Keratinocyte (primary cell): ENCODE measurements at regions not wholly inside any gene's neighbourhood (a gene's known extent, or its start where the extent isn't known, plus 50 kb on each side); places are given as distances from the start of the nearest gene placed in this dataset.

Experiments
- DNase-seq: peaks from one replicate; pipeline ENCODE4 v3.0.0-alpha.2; 2011; ENCODE audit warnings: low read depth, missing footprints, low spot score
- FAIRE-seq: peaks from 2 replicates; lab custom pipeline; 2011; peaks lifted over from hg19 to GRCh38; lab: Jason Lieb, UNC
- H2AFZ ChIP-seq: 2 replicates; pipeline ENCODE4 v1.6.0; 2012; ENCODE audit warnings: low read length, control low read depth, inconsistent platforms; ENCODE audit not compliant: control insufficient read depth
- H3K27ac ChIP-seq: 2 replicates; pipeline ENCODE4 v1.5.1; 2011; ENCODE audit warnings: low read length; ENCODE audit not compliant: control insufficient read depth, insufficient read depth
- H3K27me3 ChIP-seq: 3 replicates; pipeline ENCODE4 v1.6.0; 2011; ENCODE audit warnings: low read length; ENCODE audit not compliant: control insufficient read depth, insufficient read depth; ENCODE audit errors: extremely low read depth
- H3K36me3 ChIP-seq, 2 experiments: 2 replicates in 1 of 2; 3 replicates in 1 of 2; pipeline ENCODE4 v1.5.1; 2011; ENCODE audit warnings: low read length in 2 of 2, mild to moderate bottlenecking in 1 of 2; ENCODE audit not compliant: control insufficient read depth in 2 of 2, insufficient read depth in 2 of 2; ENCODE audit errors: extremely low read depth in 1 of 2
- H3K4me1 ChIP-seq: 3 replicates; pipeline ENCODE4 v1.5.1; 2011; ENCODE audit warnings: low read length; ENCODE audit not compliant: control insufficient read depth, insufficient read depth; ENCODE audit errors: extremely low read depth
- H3K4me2 ChIP-seq: 3 replicates; pipeline ENCODE4 v1.6.0; 2011; ENCODE audit warnings: low read depth, low read length; ENCODE audit not compliant: control insufficient read depth, insufficient read depth; ENCODE audit errors: extremely low read depth
- H3K4me3 ChIP-seq, 3 experiments: fragments of 200-600 bp in 1 of 3; sonication (generic) in 1 of 3; 2 replicates in 2 of 3; 3 replicates in 1 of 3; pipeline ENCODE4 v1.5.1; 2011 to 2016; ENCODE audit warnings: low read length in 3 of 3, mild to moderate bottlenecking in 3 of 3, control low read depth in 2 of 3, inconsistent platforms in 1 of 3, low read depth in 1 of 3, mixed read lengths in 1 of 3, mixed run types in 1 of 3, moderate library complexity in 1 of 3; ENCODE audit not compliant: control insufficient read depth in 2 of 3, insufficient read depth in 2 of 3; ENCODE audit errors: extremely low read depth in 1 of 3
- H3K79me2 ChIP-seq: 2 replicates; pipeline ENCODE4 v1.6.0; 2012; ENCODE audit warnings: low read length; ENCODE audit not compliant: control insufficient read depth, insufficient read depth
- H3K9ac ChIP-seq: 3 replicates; pipeline ENCODE4 v1.6.0; 2011; ENCODE audit warnings: low read length; ENCODE audit not compliant: control insufficient read depth, insufficient read depth; ENCODE audit errors: extremely low read depth
- H3K9me1 ChIP-seq: 3 replicates; pipeline ENCODE4 v1.6.0; 2011; ENCODE audit warnings: low read length; ENCODE audit not compliant: control insufficient read depth, insufficient read depth; ENCODE audit errors: extremely low read depth
- H3K9me3 ChIP-seq: 2 replicates; pipeline ENCODE4 v1.5.1; 2012; ENCODE audit warnings: low read depth, low read length; ENCODE audit not compliant: control insufficient read depth
- H4K20me1 ChIP-seq: 3 replicates; pipeline ENCODE4 v1.6.0; 2011; ENCODE audit warnings: low read length; ENCODE audit not compliant: control insufficient read depth, insufficient read depth; ENCODE audit errors: extremely low read depth
- CTCF ChIP-seq, 3 experiments: IDR thresholded peaks in 1 of 3; conservative IDR thresholded peaks in 1 of 3; optimal IDR thresholded peaks in 1 of 3; 2 replicates in 2 of 3; 3 replicates in 1 of 3; pipeline versions ENCODE3 to v1.5.1; 2011; ENCODE audit warnings: low read length in 3 of 3, mild to moderate bottlenecking in 3 of 3, moderate library complexity in 2 of 3, control low read depth in 1 of 3, inconsistent platforms in 1 of 3; ENCODE audit not compliant: insufficient read depth in 2 of 3; ENCODE audit errors: extremely low read depth in 1 of 3
- EZH2 ChIP-seq: IDR thresholded peaks from one replicate; pipeline ENCODE4 v1.6.1; 2012; ENCODE audit warnings: inconsistent platforms, mild to moderate bottlenecking, low read length, moderate library complexity
- dilution Hi-C: fragments of 300-500 bp; cut with MboI; formaldehyde crosslinking; loops from one replicate; pipeline ENCODE4 v1.7.0; 2020; ENCODE audit warnings: low sequenced_read_pairs; ENCODE audit not compliant: extremely low pct_ligation_motif_present

GRCh38 chr13:34108410-34108809, 290.5 kb downstream of the RFC3 start:
- H3K9me3 ChIP-seq = peaks cover 3% of the 10 kb centered on the region
- no peak overlapping the region for H3K27ac ChIP-seq
- TF ChIP-seq EZH2 (no peak), CTCF (optimal IDR thresholded peaks at IDR 0.05 in 1 of 3, IDR thresholded peaks at IDR 0.05 in 1 of 3, conservative IDR thresholded peaks at IDR 0.05 in 1 of 3; ENCODE audit: extremely low read depth in 1 of 3, insufficient read depth in 2 of 3, low read length in 3 of 3) (no peak)
- H3K36me3 ChIP-seq = no peaks in the 10 kb centered on the region
- dilution Hi-C loops = no loop called here
- FAIRE-seq (no peak), DNase-seq (no peak)
- no peaks in the 10 kb centered on the region for H4K20me1 ChIP-seq
- H3K9ac ChIP-seq = no peak overlapping the region
- H3K9me1 ChIP-seq = no peaks in the 10 kb centered on the region
- no peak overlapping the region for H3K4me2 ChIP-seq
- no peak overlapping the region for H2AFZ ChIP-seq
- no peaks in the 10 kb centered on the region for H3K27me3 ChIP-seq
- no peak overlapping the region for H3K4me3 ChIP-seq
- no peaks in the 10 kb centered on the region for H3K4me1 ChIP-seq
- H3K79me2 ChIP-seq = no peaks in the 10 kb centered on the region

- dilution Hi-C loops = no loop called here
- TF ChIP-seq EZH2 (no peak), CTCF (optimal IDR thresholded peaks at IDR 0.05 in 1 of 3, IDR thresholded peaks at IDR 0.05 in 1 of 3, conservative IDR thresholded peaks at IDR 0.05 in 1 of 3; ENCODE audit: extremely low read depth in 1 of 3, insufficient read depth in 2 of 3, low read length in 3 of 3) (no peak)
- no peak overlapping the region for H3K9ac ChIP-seq
- no peaks in the 10 kb centered on the region for H3K4me1 ChIP-seq
- H3K9me3 ChIP-seq = no peaks in the 10 kb centered on the region
- no peak for FAIRE-seq
- no peak overlapping the region for H3K27ac ChIP-seq
- no peaks in the 10 kb centered on the region for H4K20me1 ChIP-seq
- H3K4me3 ChIP-seq = no peak overlapping the region
- H3K4me2 ChIP-seq = no peak overlapping the region
- no peaks in the 10 kb centered on the region for H3K27me3 ChIP-seq
- no peaks in the 10 kb centered on the region for H3K9me1 ChIP-seq
- no peaks in the 10 kb centered on the region for H3K79me2 ChIP-seq
- no peak for DNase-seq
- H2AFZ ChIP-seq = no peak overlapping the region
- no peaks in the 10 kb centered on the region for H3K36me3 ChIP-seq
These were observed 296.6 kb downstream of the RFC3 start for GRCh38 chr13:34114581-34114980.
